GM18505 (cell line): ENCODE measurements at regions not wholly inside any gene's neighbourhood (a gene's known extent, or its start where the extent isn't known, plus 50 kb on each side); places are given as distances from the start of the nearest gene placed in this dataset.

Experiments used
- ATAC-seq: cut with Tn5 transposase; IDR thresholded peaks from one replicate; pipeline ENCODE4 v1.9.1; 2021; ENCODE audit not compliant: unreplicated experiment
- POLR2A ChIP-seq: IDR thresholded peaks from 4 replicates; pipeline ENCODE4 v1.6.1; 2011; ENCODE audit warnings: borderline replicate concordance; ENCODE audit not compliant: insufficient read depth, insufficient read length; ENCODE audit errors: extremely low read depth

DNA sequence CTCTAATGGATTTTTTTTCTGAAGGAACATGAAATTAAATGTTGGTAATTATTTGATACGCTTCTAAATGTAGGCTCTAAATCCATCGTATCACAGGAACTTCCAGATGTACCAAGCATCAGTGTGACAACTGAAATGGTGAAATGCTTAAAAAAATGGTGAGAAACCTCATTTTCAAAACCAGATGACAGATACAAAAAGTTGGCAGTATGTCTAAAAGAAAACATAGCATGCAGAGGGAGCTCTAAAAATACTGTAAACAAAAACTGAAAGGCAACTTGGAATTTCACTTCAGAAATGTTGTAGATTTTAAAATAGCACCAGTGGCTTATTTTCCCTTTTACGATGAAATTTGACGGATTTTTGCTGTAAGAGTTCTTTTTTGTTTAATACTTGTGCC, 1043.6 kb upstream of the WWC1 start:
- TF ChIP-seq POLR2A = no peak
- no peak for ATAC-seq

DNA sequence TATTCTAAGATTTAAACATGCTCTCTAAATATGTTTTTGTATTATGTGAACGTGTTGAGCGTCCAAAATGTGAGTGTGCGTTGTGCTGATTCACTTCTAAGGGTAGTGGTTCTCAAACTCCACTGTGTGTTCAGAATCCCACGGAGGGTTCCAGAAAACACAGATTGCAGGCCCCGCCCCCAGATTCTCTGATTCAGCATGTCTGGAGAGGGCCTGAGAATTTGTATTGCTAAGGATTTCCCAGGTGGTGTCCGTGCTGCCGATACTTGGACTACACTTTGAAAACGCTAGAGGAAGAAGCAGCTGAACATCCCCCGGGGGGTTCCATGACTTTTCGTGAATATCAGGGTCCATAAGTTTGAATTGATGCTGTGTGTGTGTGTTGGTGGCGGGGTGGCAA, 1043.2 kb upstream of the WWC1 start:
- TF ChIP-seq POLR2A = no peak
- no peak for ATAC-seq

DNA sequence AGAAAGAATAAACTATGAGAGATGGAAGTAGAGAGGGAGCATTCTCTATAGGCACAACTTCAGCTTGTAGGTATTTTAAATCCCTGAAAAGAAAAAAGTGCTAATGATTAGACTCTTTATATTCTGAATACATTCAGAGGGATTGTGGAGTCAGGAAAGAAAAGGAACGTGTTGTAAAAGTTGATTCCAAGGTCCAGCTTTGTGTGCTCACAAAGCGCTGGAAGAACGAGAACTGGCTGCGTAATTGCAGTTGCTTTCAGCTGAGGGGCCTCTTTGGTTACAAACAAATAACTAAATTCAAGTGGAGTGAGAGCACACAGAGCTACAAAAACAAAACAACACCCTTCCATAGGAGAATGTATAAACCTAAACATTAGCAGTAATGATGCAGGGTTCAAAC, 1040.4 kb upstream of the WWC1 start:
- TF ChIP-seq POLR2A = no peak
- no peak for ATAC-seq

- no peak for ATAC-seq
- no peak for TF ChIP-seq POLR2A
Measured at GRCh38 chr5:167254132-167254531, 1037.3 kb upstream of the WWC1 start.

DNA sequence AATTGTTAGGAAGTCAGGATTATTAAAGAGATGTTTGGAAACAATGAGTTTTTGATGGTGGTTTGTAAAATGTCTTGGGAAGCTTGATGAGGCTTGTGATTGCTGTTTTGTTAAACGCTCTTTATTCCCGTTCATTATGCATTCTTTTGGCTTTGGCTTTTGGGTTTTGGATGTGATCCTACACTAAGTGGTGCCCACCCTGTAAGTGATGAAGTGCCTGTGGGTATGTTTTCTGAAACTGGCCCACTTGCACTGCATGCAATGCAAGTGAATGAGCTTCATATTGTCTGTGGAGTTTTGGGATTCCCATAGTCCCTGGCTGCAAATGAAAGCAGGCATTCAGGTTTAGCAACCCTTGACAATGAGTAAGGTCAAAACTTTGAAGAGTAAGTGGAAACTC, 1035.5 kb upstream of the WWC1 start:
- TF ChIP-seq POLR2A = no peak
- no peak for ATAC-seq

GRCh38 chr5:167259806-167260205, 1031.6 kb upstream of the WWC1 start:
- no peak for TF ChIP-seq POLR2A
- ATAC-seq = no peak

DNA sequence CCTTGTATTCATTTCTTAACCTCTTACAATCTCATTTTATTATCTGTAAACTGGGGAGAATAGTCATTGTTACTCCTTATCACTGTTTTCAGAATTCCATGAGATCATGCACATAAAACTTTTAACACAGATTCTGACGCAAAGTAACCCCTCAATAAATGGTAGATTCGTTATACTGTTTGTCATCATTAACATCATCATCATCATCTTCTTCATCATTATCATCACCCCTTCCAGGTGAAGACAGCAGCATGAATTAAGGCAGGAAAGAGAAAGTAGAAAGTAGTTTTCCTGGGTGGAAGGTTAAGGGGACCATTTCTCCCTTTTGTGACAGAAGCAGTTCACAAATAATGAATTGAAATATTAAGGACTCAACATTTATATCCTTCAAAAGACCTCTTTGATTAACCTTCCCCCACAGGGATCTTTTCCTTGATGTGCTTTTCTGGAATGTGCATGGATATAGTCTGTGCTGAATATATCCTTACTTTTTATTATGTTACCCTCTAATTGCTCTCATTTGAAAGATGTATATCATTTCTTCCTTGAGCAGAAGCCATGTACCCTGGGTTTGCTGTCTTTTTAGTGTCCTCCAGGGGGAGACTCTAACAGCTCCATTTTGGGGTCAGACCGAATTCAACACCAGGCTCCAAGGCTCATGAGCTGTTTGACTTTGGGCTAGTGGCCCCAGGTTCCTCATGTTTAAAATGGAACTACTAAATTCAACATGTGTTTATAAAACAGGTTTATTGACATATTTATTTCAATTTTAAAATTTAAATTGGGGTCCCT, 1029.9 kb upstream of the WWC1 start:
- no peak for ATAC-seq
- no peak for TF ChIP-seq POLR2A

GRCh38 chr5:167263185-167263584, 1028.3 kb upstream of the WWC1 start:
- TF ChIP-seq POLR2A = no peak

GRCh38 chr5:167264348-167264747, 1027.1 kb upstream of the WWC1 start:
- no peak for TF ChIP-seq POLR2A
- no peak for ATAC-seq

More at GRCh38 chr5:167263185-167263584, 1028.3 kb upstream of the WWC1 start:
- ATAC-seq = no peak

GRCh38 chr5:167268337-167268736, 1023.1 kb upstream of the WWC1 start:
- TF ChIP-seq POLR2A = no peak
- ATAC-seq = no peak

DNA sequence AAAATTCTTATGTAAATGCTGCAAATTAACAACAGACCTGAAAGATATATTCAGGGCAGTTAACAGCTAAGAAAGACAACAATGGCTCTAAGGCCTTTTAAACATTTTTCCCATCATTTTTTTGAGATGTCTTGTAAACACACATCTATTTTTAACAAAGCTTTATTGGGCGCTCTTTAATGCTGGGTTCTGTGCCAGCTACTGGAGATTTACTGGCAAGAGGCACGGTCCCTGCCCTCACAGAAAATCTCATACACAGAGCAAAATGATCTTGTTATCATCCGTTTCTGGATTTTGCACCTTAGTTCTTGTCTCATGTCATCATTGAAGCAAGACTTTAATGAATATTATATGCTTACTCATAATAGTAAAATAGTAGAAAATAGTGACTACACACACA, 1022.3 kb upstream of the WWC1 start:
- no peak for ATAC-seq
- no peak for TF ChIP-seq POLR2A

DNA sequence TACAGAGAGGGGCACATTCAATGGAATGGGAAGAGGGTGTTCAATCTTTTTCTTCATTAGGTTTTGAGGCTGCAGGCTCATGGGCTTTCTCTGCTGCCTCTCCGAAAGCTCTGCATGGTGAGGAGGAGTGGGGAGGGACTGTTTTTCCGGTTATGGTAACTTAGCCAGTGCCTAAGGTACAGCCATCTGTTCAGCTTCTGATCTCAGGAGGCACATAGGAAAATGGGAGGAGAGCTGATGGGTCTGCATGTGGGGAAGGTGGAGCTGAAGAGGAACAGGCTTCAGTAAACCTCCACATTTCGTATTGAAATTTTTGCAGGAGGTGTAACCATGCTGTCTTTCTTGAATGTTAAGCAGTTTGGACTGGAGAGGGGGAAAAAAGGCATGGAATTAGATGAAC, 1020.4 kb upstream of the WWC1 start:
- no peak for ATAC-seq
- no peak for TF ChIP-seq POLR2A

DNA sequence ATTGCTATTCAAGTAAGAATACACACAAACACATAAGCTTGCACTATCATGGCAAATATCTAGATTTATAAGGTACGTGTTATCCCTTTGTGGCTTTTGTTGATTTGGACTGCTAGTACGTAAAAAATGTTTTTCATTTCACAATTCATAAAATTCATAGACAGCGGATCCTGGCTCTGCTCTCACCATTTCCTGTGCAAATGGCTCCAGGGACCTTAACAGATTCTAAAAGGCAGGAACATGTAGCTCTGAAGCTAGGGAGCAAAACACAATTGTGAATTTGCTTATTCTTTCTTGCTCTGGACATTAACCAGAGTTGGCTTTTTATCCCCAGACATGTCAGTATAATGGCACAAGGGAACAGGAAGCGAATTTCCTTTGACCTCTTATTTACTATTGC, 1019.9 kb upstream of the WWC1 start:
- no peak for TF ChIP-seq POLR2A
- no peak for ATAC-seq

DNA sequence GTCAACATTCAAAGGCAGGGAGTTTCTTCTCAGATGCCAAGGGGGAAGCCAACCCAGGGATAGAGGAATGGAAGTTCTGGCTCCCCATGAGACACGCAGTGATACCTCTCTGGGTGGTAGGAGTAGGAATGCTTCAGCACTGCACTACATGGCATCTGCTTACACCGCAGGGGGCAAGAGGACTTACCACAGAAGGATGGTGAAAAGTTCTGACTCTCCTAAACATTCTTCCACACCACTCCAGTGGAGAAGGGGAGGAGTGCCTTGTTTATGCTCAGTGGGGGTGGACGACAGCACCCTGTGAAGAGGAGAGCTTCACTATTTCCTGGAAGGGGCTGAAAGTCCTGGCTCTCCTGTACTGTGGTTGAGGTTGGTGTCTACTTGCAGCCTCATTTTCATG, 1011.3 kb upstream of the WWC1 start:
- no peak for TF ChIP-seq POLR2A
- no peak for ATAC-seq

GRCh38 chr5:167281925-167282324, 1009.5 kb upstream of the WWC1 start:
- TF ChIP-seq POLR2A = no peak
- no peak for ATAC-seq
